ENCODE measurements at regions not wholly inside any gene's neighbourhood (a gene's known extent, or its start where the extent isn't known, plus 50 kb on each side); places are given as distances from the start of the nearest gene placed in this dataset.

DNA sequence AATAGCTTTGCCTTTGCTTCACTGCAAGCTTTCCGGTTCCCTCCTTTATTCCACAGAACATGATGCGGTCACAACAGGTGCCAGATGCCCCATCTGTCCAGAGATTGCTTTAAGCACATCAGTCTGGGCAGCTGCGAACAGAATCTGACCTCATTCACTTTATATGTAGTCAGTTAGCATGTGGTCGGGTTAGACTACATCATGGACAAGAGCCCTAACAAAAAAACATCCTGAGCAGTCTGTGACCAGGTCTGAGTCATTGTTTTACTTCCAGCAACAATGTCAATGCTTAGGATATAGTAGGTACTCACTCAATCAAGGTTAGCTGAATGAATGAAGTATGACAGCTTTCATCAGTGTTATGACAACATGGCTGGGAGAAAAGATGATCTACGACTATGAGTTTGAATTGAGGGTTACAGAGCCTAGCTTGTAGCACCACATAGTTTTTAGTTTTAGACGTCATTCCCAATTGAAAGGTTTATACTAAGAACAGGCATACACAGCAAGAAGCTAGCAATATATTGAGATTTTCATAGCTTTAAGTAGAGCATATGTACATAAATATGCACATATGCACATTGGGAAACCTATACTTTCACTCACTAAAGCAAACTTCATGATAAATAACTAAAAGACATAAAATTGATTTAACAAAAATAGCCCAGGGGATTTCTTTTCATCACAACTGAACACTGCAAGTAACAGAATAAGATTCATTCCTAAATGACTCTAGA is 64.2 kb upstream of the TMCC3 start:
- DNase-seq (ENCODE audit: low spot score): no peak

DNA sequence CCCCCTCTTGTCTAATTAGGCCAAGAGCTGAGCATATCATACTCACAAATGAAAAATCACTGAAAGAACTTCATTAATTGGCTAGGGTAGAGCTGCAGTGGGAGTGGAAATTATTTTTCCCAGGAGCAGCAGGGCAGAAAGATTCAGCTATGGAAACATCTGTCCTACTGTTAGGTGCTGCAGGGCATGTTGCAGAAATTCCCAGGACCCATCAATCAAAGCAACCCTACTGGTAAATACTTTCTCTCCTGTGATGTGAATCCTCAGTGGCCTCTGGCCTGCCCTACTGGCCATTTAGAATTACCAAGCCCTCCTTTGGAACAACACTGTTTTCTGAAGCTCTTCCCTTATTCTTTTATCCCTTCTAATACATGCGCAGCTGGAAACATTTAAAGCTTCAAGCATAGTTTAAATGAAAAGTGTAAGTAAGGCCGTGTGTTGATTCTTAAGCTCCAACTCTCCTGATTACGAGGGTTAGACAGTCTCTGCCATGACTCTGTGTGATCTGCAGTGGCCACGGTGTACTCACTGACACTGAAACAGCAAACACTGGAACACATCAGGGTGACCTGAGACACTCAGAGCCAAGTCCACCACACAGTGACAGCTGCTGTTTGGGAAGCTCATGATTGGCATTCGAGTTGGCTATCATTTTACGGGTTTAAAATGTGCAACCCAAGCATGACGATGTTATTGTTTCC is 62.6 kb upstream of the TMCC3 start:
- DNase-seq (ENCODE audit: low spot score): no peak

DNA sequence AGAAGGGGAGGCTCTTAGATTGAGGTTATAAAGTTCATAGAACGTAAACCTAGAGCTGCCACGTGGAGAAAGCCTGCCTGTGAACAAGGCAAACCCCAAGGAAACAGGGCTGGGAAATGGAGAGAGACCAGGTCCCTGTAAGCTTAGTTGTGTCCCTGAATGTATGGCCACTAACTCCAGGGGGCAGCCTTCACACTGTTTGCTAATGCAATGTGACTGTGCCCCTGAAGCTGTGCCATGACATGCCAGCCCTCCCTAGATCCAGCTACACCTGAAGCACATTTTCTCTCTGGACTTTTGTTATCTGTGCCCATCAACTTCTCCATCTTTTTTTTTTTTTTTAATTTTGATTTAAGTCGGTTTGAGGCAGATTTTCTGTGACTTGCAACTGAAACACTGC is 60.6 kb upstream of the TMCC3 start:
- peak; percentile 56 for DNase-seq (ENCODE audit: low spot score)

DNA sequence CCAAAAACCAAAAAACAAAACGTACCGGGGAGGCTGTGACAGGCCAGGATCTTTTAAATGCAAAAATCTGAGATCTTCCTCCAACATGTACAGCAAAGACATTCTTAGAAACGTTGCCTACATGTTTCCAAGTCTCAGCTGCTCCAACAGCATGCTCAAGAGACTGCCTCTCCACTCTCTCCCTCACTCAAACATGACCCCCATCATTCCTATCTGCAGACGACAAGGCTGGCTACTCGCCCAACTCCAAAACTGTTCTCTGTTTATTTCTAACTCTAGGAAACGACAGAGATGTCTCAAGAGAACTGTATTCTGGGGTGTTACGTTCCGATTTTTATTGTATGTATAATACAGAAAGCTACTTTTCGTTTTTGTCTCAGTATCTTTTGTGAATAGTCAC is 57.5 kb upstream of the TMCC3 start:
- no peak for DNase-seq (ENCODE audit: low spot score)

DNA sequence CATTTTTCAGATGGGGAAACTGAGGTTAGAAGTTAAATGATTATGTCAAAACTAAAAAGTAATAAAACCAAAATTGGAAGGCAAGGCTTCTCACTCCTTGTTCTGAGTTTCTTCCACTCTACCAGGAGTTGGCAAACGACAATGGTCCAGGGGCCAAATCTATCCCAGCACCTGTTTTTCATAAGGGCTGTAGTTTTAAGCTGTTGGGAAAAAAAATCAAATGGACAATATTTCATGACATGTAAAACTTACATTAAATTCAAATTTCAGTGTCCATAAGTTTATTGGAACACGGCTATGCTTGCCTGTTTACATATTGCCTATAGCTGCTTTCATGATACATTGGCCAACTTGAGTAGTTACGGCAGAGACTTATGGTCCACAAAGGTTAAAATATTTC is 56.7 kb upstream of the TMCC3 start:
- no peak for DNase-seq (ENCODE audit: low spot score)

DNA sequence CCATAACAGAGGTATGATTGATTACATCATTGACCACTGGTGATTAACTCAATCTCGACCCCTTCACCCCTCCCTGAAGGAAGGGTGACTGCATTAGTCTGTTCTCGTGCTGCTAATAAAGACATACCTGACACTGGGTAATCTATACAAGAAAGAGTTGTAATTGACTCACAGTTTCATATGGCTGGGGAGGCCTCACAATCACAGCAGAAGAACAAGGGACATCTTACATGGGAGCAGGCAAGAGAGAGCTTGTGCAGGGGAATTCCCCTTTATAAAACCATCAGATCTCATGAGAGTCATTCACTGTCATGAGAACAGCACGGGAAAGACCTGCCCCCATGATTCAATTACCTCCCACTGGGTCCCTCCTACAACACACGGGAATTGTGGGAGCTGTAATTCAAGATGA is 55.9 kb upstream of the TMCC3 start:
- no peak for DNase-seq (ENCODE audit: low spot score)

DNA sequence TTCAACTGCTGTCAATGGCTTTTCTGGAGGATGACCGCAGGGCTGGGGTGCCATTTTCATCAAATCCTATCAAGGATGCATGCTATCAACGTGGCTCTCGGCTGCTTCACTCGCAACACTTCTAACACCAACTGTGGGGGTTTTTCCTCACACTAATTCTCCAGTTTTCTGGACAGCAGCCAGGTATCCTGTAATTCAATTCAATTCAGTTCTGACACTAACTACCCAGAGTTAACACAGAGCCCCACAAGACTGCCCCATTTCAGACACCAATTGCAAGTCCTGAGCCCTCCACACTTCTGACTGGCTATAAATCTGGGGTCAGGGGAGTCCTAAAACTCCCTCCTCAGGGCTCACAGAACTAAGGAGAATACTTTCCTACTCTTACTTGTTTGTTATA is 55.3 kb upstream of the TMCC3 start:
- DNase-seq (ENCODE audit: low spot score): no peak

DNA sequence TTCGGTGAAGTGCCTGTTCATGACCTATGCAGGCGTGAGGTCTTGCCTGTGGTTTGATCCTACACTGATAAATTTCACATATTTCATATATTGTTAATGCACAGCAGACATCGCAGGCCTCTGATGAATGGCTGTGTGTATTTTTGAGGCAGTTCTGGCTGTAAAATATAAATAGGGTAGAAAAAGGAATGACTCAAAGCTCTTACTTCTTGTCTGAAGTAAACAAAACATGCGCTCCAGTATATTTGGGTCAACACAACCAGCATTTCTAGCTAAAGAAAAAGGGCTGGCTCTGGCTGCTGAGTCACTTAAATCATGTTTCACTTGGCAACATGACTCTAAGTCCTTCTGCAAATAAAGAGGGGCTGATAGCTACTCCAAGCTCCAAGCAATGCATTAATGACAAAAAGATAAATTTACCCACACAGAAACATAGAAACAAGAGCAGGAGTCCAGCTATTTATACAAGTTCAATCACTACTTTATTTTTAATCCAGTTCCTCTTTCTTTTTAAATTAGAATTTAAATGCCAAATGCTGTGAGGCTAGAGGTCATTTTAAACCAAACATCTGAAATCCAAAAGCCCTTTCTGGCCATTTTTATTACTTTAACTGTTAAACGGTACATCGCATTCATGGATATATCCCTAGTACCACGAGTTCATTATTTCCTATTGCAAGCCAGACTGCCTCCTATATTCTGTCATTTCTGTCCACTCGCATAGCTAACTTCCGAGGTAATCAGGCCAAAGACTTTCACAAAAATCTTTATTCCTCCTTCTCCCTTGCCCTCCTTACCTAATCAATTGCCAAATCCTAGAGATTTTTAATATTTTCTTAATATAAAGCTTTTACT is 54.3 kb upstream of the TMCC3 start:
- DNase-seq (ENCODE audit: low spot score): no peak

DNA sequence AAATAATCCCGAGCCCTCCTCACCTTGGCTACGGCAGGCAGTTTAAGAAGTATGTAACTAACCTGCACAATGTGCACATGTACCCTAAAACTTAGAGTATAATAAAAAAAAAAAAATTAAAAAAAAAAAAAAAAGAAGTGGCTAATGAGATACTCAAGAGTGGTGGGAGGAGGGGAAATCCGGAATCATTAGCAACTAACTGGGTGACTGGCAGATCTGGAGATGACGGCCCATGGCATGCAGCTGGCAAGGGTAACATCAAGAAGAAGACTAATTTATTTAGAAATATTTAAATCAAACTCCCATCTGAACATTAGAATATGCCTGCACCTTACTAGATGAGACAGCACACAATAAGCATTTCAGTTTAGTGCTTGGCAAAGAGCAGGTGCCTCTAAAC is 52.3 kb upstream of the TMCC3 start:
- no peak for DNase-seq (ENCODE audit: low spot score)

DNA sequence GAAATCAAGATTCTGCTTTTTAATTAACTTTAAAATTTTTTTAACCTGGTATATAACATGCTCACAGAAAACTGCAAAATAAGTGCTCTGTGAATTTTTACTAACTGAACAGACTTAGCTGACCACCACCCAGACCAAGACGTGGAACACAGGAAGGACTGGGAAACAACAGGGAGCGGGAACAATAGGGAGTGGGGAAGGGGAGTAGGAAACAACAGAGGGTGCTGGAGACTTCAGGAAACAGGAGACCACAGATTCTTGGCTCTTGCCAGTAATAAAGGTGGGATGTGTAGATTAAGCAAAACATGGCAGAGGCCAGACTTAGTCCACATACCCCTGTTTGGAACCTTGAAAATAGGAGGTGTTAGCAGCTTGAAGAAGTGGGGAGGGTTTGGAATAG is 51.4 kb upstream of the TMCC3 start:
- no peak for DNase-seq (ENCODE audit: low spot score)

DNA sequence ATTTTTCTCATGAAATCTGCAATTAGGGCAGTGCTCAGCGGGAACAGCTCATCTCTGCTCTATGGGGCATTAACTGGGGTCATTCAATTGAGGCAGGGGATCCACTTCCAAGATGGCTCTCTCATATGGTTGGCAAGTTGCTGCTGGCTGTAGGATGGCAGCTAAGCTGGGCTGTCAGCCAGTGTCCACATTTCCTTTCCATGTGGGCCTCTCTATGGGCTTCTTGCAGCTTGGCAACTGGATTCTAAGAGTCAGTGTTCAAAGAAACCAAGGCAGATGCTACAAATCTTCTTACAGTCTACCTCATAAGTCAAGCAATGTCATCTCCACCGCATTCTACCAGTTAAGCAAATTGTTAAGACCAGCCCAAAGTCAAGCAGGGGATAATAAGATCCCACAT is 50.3 kb upstream of the TMCC3 start:
- no peak for DNase-seq (ENCODE audit: low spot score)
